ENCODE measurements at regions not wholly inside any gene's neighbourhood (a gene's known extent, or its start where the extent isn't known, plus 50 kb on each side); places are given as distances from the start of the nearest gene placed in this dataset.

- Histone ChIP-seq H3K27me3 (replicated peaks; ENCODE audit: insufficient read depth) (no peaks in the 10 kb centered on the region), H3K4me3 (no peak overlapping the region), H3K27ac (no peak overlapping the region), H3K9me3 (no peaks in the 10 kb centered on the region), H3K36me3 (no peaks in the 10 kb centered on the region), H3K4me1 (ENCODE audit: control insufficient read depth in 1 of 2, low read depth in 2 of 2) (no peaks in the 10 kb centered on the region)
- ATAC-seq (ENCODE audit: insufficient number of reproducible peaks, low FRiP score, low read depth) (no peak), DNase-seq (ENCODE audit: low spot score) (no peak)
- no peak for TF ChIP-seq CTCF (IDR thresholded peaks at IDR 0.05)
Observed at GRCh38 chr12:89075880-89076540, 276.3 kb downstream of the DUSP6 start.

- DNase-seq (ENCODE audit: low spot score) = no peak
- no peak overlapping the region for H3K4me3 ChIP-seq
- no peaks in the 10 kb centered on the region for H3K27me3 ChIP-seq (replicated peaks; ENCODE audit: insufficient read depth)
- H3K9me3 ChIP-seq = no peaks in the 10 kb centered on the region
- H3K27ac ChIP-seq = no peak overlapping the region
- no peaks in the 10 kb centered on the region for H3K36me3 ChIP-seq
- no peaks in the 10 kb centered on the region for H3K4me1 ChIP-seq (ENCODE audit: control insufficient read depth in 1 of 2, low read depth in 2 of 2)
- no peak for ATAC-seq (ENCODE audit: insufficient number of reproducible peaks, low FRiP score, low read depth)
- TF ChIP-seq CTCF (IDR thresholded peaks at IDR 0.05) = no peak
Observed at GRCh38 chr12:89073659-89074058, 278.6 kb downstream of the DUSP6 start.

GRCh38 chr12:89073027-89073398 is 279.3 kb downstream of the DUSP6 start:
- no peak overlapping the region for H3K4me3 ChIP-seq
- no peak for DNase-seq (ENCODE audit: low spot score)
- no peaks in the 10 kb centered on the region for H3K27me3 ChIP-seq (replicated peaks; ENCODE audit: insufficient read depth)
- H3K36me3 ChIP-seq = no peaks in the 10 kb centered on the region
- no peaks in the 10 kb centered on the region for H3K9me3 ChIP-seq
- ATAC-seq (ENCODE audit: insufficient number of reproducible peaks, low FRiP score, low read depth) = no peak
- no peaks in the 10 kb centered on the region for H3K4me1 ChIP-seq (ENCODE audit: control insufficient read depth in 1 of 2, low read depth in 2 of 2)
- no peak overlapping the region for H3K27ac ChIP-seq
- TF ChIP-seq CTCF (IDR thresholded peaks at IDR 0.05) = no peak

- Histone ChIP-seq H3K4me3 (no peak overlapping the region), H3K27me3 (replicated peaks; ENCODE audit: insufficient read depth) (no peaks in the 10 kb centered on the region), H3K27ac (no peak overlapping the region), H3K9me3 (no peaks in the 10 kb centered on the region), H3K36me3 (no peaks in the 10 kb centered on the region), H3K4me1 (ENCODE audit: control insufficient read depth in 1 of 2, low read depth in 2 of 2) (no peaks in the 10 kb centered on the region)
- DNase-seq (ENCODE audit: low spot score) (no peak), ATAC-seq (ENCODE audit: insufficient number of reproducible peaks, low FRiP score, low read depth) (no peak)
- TF ChIP-seq CTCF (IDR thresholded peaks at IDR 0.05) = no peak
Observed at GRCh38 chr12:89072294-89073026, 279.8 kb downstream of the DUSP6 start.

- Histone ChIP-seq H3K4me3 (no peak overlapping the region), H3K36me3 (no peaks in the 10 kb centered on the region), H3K27ac (no peak overlapping the region), H3K9me3 (no peaks in the 10 kb centered on the region), H3K4me1 (ENCODE audit: control insufficient read depth in 1 of 2, low read depth in 2 of 2) (no peaks in the 10 kb centered on the region), H3K27me3 (replicated peaks; ENCODE audit: insufficient read depth) (no peaks in the 10 kb centered on the region)
- no peak for TF ChIP-seq CTCF (IDR thresholded peaks at IDR 0.05)
- no peak for DNase-seq (ENCODE audit: low spot score)
- ATAC-seq (ENCODE audit: insufficient number of reproducible peaks, low FRiP score, low read depth) = no peak
Observed at GRCh38 chr12:89070603-89071002, 281.7 kb downstream of the DUSP6 start.

Measured in thoracic aorta (tissue), 2 donors.